H1 (cell line): ENCODE measurements at regions not wholly inside any gene's neighbourhood (a gene's known extent, or its start where the extent isn't known, plus 50 kb on each side); places are given as distances from the start of the nearest gene placed in this dataset.

Experiments
- CTCF ChIA-PET: fragments of 300-600 bp; sonication (Branson Sonifier 250); formaldehyde crosslinking; loops from one replicate; lab custom pipeline; 2021; ENCODE audit not compliant: partially characterized antibody; lab: Charles Lee
- POLR2A ChIA-PET: fragments of 300-600 bp; sonication (Branson Sonifier 250); formaldehyde crosslinking; loops from one replicate; lab custom pipeline; 2021; ENCODE audit warnings: inconsistent platforms; ENCODE audit not compliant: partially characterized antibody; lab: Charles Lee
- DNase-seq, 2 experiments: peaks; one replicate each; pipeline versions ENCODE4 v3.0.0 to v3.0.0-alpha.2; 2010 to 2022; ENCODE audit warnings: low spot score in 2 of 2, low read depth in 1 of 2, mixed read lengths in 1 of 2
- FAIRE-seq: peaks from 2 replicates; lab custom pipeline; 2011; peaks lifted over from hg19 to GRCh38; lab: Jason Lieb, UNC
- H2AFZ ChIP-seq: 2 replicates; pipeline ENCODE4 v1.8.1; 2012; ENCODE audit warnings: low read length, inconsistent platforms
- H2AK5ac ChIP-seq: 2 replicates; pipeline ENCODE4 v1.6.1; 2013; ENCODE audit warnings: low read depth, low read length
- H2BK120ac ChIP-seq: replicated peaks from 2 replicates; pipeline ENCODE3; 2013; ENCODE audit warnings: low read depth, low read length, inconsistent platforms
- H2BK12ac ChIP-seq: 2 replicates; pipeline ENCODE4 v1.6.1; 2013; ENCODE audit warnings: low read depth, low read length
- H2BK15ac ChIP-seq: 2 replicates; pipeline ENCODE4 v1.6.1; 2013; ENCODE audit warnings: low read length
- H2BK20ac ChIP-seq: 2 replicates; pipeline ENCODE4 v1.6.1; 2013; ENCODE audit warnings: low read length
- H2BK5ac ChIP-seq: 2 replicates; pipeline ENCODE4 v1.6.1; 2013; ENCODE audit warnings: low read depth, low read length
- H3K14ac ChIP-seq: 2 replicates; pipeline ENCODE4 v1.6.1; 2013; ENCODE audit warnings: inconsistent platforms; ENCODE audit not compliant: insufficient read length
- H3K18ac ChIP-seq: 2 replicates; pipeline ENCODE4 v1.6.1; 2013; ENCODE audit warnings: low read length; ENCODE audit errors: extremely low read depth
- H3K23ac ChIP-seq: 2 replicates; pipeline ENCODE4 v1.6.1; 2013; ENCODE audit warnings: inconsistent platforms; ENCODE audit not compliant: insufficient read length
- H3K23me2 ChIP-seq: 2 replicates; pipeline ENCODE4 v1.6.1; 2013; ENCODE audit warnings: low read depth, low read length
- H3K27ac ChIP-seq: 2 replicates; pipeline ENCODE4 v1.6.1; 2011; ENCODE audit warnings: low read depth, low read length, inconsistent platforms
- H3K27me3 ChIP-seq, 4 experiments: replicated peaks in 1 of 4; 1 replicate in 1 of 4; 2 replicates in 3 of 4; pipeline versions ENCODE4 v1.6.1 to v1.8.1; 2011 to 2013; ENCODE audit warnings: low read length in 3 of 4, mild to moderate bottlenecking in 3 of 4, inconsistent platforms in 2 of 4, mixed read lengths in 2 of 4, moderate library complexity in 1 of 4; ENCODE audit not compliant: control insufficient read depth in 3 of 4, insufficient read depth in 3 of 4; ENCODE audit errors: extremely low read depth in 1 of 4
- H3K36me3 ChIP-seq, 4 experiments: 2 replicates each; pipeline versions ENCODE4 v1.6.1 to v1.8.1; 2011 to 2013; ENCODE audit warnings: mild to moderate bottlenecking in 4 of 4, low read length in 3 of 4, moderate library complexity in 2 of 4, control low read depth in 1 of 4, inconsistent platforms in 1 of 4; ENCODE audit not compliant: insufficient read depth in 4 of 4, control insufficient read depth in 2 of 4
- H3K4ac ChIP-seq: replicated peaks from 2 replicates; pipeline ENCODE3; 2013; ENCODE audit warnings: low read length, low read depth, mixed read lengths, inconsistent platforms; ENCODE audit not compliant: insufficient read length
- H3K4me1 ChIP-seq, 4 experiments: replicated peaks in 1 of 4; 1 replicate in 1 of 4; 2 replicates in 3 of 4; pipeline versions ENCODE4 v1.6.1 to v1.8.1; 2011 to 2013; ENCODE audit warnings: low read length in 3 of 4, inconsistent platforms in 2 of 4, mixed read lengths in 1 of 4; ENCODE audit not compliant: insufficient read depth in 4 of 4, control insufficient read depth in 3 of 4
- H3K4me2 ChIP-seq, 2 experiments: 2 replicates each; pipeline versions ENCODE4 v1.6.1 to v1.8.1; 2011 to 2013; ENCODE audit warnings: low read depth in 2 of 2, low read length in 2 of 2, control low read depth in 1 of 2, inconsistent platforms in 1 of 2, mild to moderate bottlenecking in 1 of 2; ENCODE audit not compliant: insufficient read depth in 1 of 2
- H3K4me3 ChIP-seq, 4 experiments: fragments of 200-600, 300-600 bp in 1 of 4; sonication (generic), shearing (Covaris generic), sonication (Bioruptor Twin) in 1 of 4; 2 replicates each; pipeline versions ENCODE4 v1.5.1 to v1.8.1; 2011 to 2016; ENCODE audit warnings: low read length in 4 of 4, low read depth in 3 of 4, control low read depth in 2 of 4, inconsistent platforms in 2 of 4, mild to moderate bottlenecking in 2 of 4, mixed read lengths in 1 of 4, moderate library complexity in 1 of 4; ENCODE audit not compliant: insufficient read depth in 2 of 4; ENCODE audit errors: extremely low read depth in 1 of 4
- H3K56ac ChIP-seq: replicated peaks from 2 replicates; pipeline ENCODE3; 2013; ENCODE audit warnings: low read depth, mild to moderate bottlenecking, mixed read lengths, low read length, inconsistent platforms; ENCODE audit not compliant: insufficient read length
- H3K79me1 ChIP-seq: 2 replicates; pipeline ENCODE4 v1.6.1; 2013; ENCODE audit warnings: low read depth, low read length, control low read depth
- H3K79me2 ChIP-seq, 2 experiments: 2 replicates each; pipeline versions ENCODE4 v1.6.1 to v1.8.1; 2012 to 2013; ENCODE audit warnings: low read length in 2 of 2, mild to moderate bottlenecking in 2 of 2, inconsistent platforms in 1 of 2; ENCODE audit not compliant: insufficient read depth in 2 of 2, control insufficient read depth in 1 of 2
- H3K9ac ChIP-seq, 4 experiments: replicated peaks in 1 of 4; 1 replicate in 1 of 4; 2 replicates in 3 of 4; pipeline versions ENCODE4 v1.6.1 to v1.8.1; 2011 to 2013; ENCODE audit warnings: low read depth in 3 of 4, low read length in 3 of 4, control low read depth in 2 of 4, mild to moderate bottlenecking in 2 of 4, moderate library complexity in 2 of 4, inconsistent platforms in 1 of 4; ENCODE audit errors: extremely low read depth in 1 of 4
- H3K9me3 ChIP-seq, 2 experiments: 2 replicates each; pipeline versions ENCODE4 v1.6.1 to v1.8.1; 2012 to 2013; ENCODE audit warnings: mild to moderate bottlenecking in 2 of 2, moderate library complexity in 2 of 2, control low read depth in 1 of 2, inconsistent platforms in 1 of 2, low read depth in 1 of 2, low read length in 1 of 2, mixed read lengths in 1 of 2; ENCODE audit not compliant: insufficient read depth in 2 of 2
- H4K20me1 ChIP-seq, 2 experiments: replicated peaks in 1 of 2; 2 replicates each; pipeline versions ENCODE3 to v1.8.1; 2011 to 2013; ENCODE audit warnings: inconsistent platforms in 2 of 2, low read length in 2 of 2, mild to moderate bottlenecking in 1 of 2; ENCODE audit not compliant: insufficient read depth in 2 of 2, control insufficient read depth in 1 of 2
- H4K5ac ChIP-seq: 2 replicates; pipeline ENCODE4 v1.6.1; 2013; ENCODE audit warnings: low read length, low read depth, mixed read lengths, inconsistent platforms; ENCODE audit not compliant: insufficient read length
- H4K8ac ChIP-seq: 2 replicates; pipeline ENCODE4 v1.8.0; 2013; ENCODE audit warnings: mild to moderate bottlenecking, moderate library complexity, low read length, inconsistent platforms; ENCODE audit not compliant: insufficient read depth; ENCODE audit errors: extremely low read depth
- H4K91ac ChIP-seq: replicated peaks from 2 replicates; pipeline ENCODE3; 2013; ENCODE audit warnings: low read length, mixed read lengths, inconsistent platforms; ENCODE audit not compliant: insufficient read length
- CBX5 ChIP-seq: fragments of 300-800, 300-1000 bp; sonication (generic); IDR thresholded peaks from 2 replicates; pipeline ENCODE4 v1.7.1; 2016; ENCODE audit warnings: antibody characterized with exemption, low read length, low read depth
- WGBS, 2 experiments: shearing (Covaris generic) in 1 of 2; methylation state at CpG; one replicate each; pipeline versions ENCODE4 v1.1.6 to v1.1.7; 2013 to 2015; ENCODE audit warnings: low lambda C conversion rate in 2 of 2, mixed read lengths in 2 of 2, inconsistent platforms in 1 of 2, low coverage in 1 of 2, missing lambda C conversion rate in 1 of 2; ENCODE audit not compliant: insufficient replicate concordance in 2 of 2, insufficient coverage in 1 of 2, insufficient read length in 1 of 2; ENCODE audit errors: extremely low coverage in 1 of 2, missing lambda C conversion rate in 1 of 2; 5-methylcytosine and 5-hydroxymethylcytosine counted together

DNA sequence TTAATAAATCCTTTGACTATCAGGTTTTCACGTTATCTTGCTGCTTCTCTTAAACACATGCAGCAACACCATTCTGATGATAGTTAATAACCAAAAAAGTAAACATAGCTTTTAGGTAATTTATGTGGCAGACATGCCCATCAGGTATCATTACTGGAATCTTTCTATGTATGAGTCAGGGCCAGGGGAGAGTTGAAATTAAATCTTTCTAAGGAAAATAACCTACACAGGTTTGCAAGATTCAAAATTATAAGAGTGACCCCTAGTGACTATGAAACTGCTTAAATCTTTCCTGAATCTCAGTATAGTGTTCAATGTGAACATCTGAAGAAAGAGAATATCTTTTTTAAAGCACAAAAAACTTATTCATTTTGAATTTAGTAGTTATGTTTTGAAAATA is 666.6 kb downstream of the CDH11 start:
- H3K79me2 ChIP-seq: no peaks in the 10 kb centered on the region
- no peak overlapping the region for H2AFZ ChIP-seq
- H3K18ac ChIP-seq: no peak overlapping the region
- FAIRE-seq: no peak
- no peak overlapping the region for H4K5ac ChIP-seq
- no peak overlapping the region for H2BK5ac ChIP-seq
- H3K4me3 ChIP-seq: no peak overlapping the region
- no peak overlapping the region for H3K9ac ChIP-seq
- H3K14ac ChIP-seq: no peak overlapping the region
- no peaks in the 10 kb centered on the region for H3K23me2 ChIP-seq
- no peak overlapping the region for H2BK120ac ChIP-seq
- no peak overlapping the region for H4K91ac ChIP-seq
- DNase-seq: no peak
- no peaks in the 10 kb centered on the region for H3K27me3 ChIP-seq
- 72% methylated on average over 1 of the region's 1 CpG; no CpG with 5 or more reads in 1 of the 2 experiments for WGBS, 2 experiments
- no peak overlapping the region for H3K4ac ChIP-seq
- H4K8ac ChIP-seq: no peak overlapping the region
- H3K79me1 ChIP-seq: no peaks in the 10 kb centered on the region
- ChIA-PET CTCF (interaction anchor here (1.0 kb wide), 1 partner anchor 9 kb away, joined by 4 read pairs; no protein-coding TSS in a partner anchor), POLR2A (no interaction called here)
- no peak overlapping the region for H3K23ac ChIP-seq
- H2AK5ac ChIP-seq: no peak overlapping the region
- no peak overlapping the region for H2BK20ac ChIP-seq
- H3K4me2 ChIP-seq: no peak overlapping the region
- no peak overlapping the region for H3K56ac ChIP-seq
- no peaks in the 10 kb centered on the region for H4K20me1 ChIP-seq
- no peak overlapping the region for H2BK15ac ChIP-seq
- no peak for TF ChIP-seq CBX5
- no peak overlapping the region for H2BK12ac ChIP-seq
- no peaks in the 10 kb centered on the region for H3K9me3 ChIP-seq
- no peak overlapping the region for H3K27ac ChIP-seq
- no peaks in the 10 kb centered on the region; a peak in 1 of 8 replicates for H3K36me3 ChIP-seq
- H3K4me1 ChIP-seq: peaks cover 0 to 3% (median 1%) of the 10 kb centered on the region in 4 experiments; a peak in 2 of 7 replicates
